ENCODE measurements at regions not wholly inside any gene's neighbourhood (a gene's known extent, or its start where the extent isn't known, plus 50 kb on each side); places are given as distances from the start of the nearest gene placed in this dataset.
"Not testable (repeated sequence)": the region's sequence is repeated elsewhere in the genome, so short reads cannot be mapped to it uniquely, and the experiment has no call there.

GRCh38 chr7:137107802-137108201 is 235.7 kb downstream of the PTN start:
- not testable (repeated sequence) for TF ChIP-seq CTCF (IDR thresholded peaks at IDR 0.05; ENCODE audit: insufficient read depth, low read length); REST (IDR thresholded peaks at IDR 0.05; ENCODE audit: insufficient replicate concordance, low read depth); GABPA (IDR thresholded peaks at IDR 0.05; ENCODE audit: low read depth); POLR2AphosphoS5 (IDR thresholded peaks at IDR 0.05; ENCODE audit: low read depth)
